ENCODE measurements at regions not wholly inside any gene's neighbourhood (a gene's known extent, or its start where the extent isn't known, plus 50 kb on each side); places are given as distances from the start of the nearest gene placed in this dataset.
"Not testable (repeated sequence)": the region's sequence is repeated elsewhere in the genome, so short reads cannot be mapped to it uniquely, and the experiment has no call there.

DNA sequence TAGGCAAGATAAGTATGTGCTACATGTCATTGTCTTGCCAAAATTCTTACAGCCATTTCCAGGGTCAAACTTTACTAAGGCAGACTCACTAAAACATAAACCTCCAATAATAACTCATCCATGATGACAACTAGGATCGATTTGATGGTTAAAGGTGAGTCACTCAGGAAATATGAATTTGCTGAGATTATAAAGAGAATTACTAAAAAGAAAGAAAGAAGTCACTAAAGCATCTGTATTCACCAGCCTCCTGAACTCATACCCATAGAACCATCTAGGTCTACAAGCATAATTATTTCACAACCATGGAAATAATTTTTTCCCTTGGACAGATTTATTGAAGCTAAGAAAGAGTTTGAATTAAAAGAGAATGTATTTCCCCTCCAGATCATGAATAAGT is 258.6 kb downstream of the TLE1 start:
- DNase-seq (ENCODE audit: low read depth), result no peak

DNA sequence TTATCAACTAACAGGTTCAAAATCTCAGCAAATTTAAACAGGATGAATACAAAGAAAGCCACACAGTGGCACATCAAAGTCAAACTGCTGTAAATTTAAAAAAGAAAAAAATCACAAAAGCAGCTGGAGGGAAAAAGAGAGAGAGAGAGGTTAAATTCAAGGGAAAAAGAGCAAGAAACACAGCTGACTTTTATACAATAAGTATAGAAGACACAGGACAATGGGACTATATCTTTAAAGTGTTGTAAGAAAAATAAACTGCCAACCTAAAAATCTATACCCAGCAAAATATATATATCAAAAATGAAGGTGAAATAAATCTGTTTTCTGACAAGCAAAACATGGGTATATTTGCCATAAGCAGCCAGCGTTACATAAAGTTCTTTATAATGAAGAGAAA is 261.5 kb downstream of the TLE1 start:
- no peak for DNase-seq (ENCODE audit: low read depth)

DNA sequence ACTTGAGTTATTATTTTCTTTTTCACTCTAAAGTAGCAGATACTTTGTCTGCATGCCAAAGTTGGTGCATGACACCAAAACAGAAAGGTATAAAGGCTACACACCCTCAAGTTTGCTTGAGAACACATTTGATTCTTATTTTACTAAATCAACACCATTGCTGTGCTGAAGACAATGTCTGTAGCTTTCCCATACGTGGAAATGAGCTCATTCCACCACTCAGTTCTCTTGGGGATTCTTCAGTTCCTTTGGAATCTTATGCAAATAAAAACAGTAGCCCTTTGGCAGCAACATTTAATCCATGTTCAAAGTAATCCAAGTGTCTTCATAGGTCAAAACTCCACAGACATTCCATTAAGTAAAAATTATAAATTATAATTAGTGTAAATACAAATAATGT is 264.9 kb downstream of the TLE1 start:
- DNase-seq (ENCODE audit: low read depth), result no peak

DNA sequence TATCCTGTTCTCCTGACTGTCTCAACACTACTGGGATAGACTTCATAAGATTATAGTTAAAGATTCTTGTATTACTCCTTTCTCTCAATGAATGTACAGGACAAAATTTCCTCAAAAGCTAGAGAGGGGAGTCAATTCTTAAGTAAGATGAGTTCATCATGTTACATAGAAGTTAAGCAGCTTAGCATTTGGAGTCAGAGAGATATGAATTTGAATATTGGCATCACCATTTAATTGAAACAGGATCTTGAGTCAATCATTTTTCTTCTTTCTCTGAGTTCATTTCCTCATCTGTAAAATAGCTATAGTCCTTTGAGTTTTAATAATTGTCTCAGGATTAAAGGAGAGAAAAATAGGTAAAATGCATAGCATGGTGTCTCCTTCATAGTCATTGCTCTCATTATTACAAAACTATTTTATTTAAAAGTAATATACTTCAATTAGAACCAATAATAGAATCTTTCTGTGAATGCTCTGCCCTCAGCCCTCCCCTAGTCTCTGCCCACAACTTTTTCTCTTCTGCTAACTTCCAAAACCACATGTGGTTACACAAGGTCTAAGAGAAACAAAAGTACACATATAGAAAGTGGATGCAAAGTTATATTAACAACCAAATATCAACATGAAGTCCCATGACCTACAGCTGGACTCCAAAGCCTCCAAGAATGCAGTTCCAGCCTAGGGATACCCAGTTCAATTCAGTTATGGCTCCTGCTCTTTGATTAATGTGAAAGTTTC is 265.6 kb downstream of the TLE1 start:
- DNase-seq (ENCODE audit: low read depth), result no peak

DNA sequence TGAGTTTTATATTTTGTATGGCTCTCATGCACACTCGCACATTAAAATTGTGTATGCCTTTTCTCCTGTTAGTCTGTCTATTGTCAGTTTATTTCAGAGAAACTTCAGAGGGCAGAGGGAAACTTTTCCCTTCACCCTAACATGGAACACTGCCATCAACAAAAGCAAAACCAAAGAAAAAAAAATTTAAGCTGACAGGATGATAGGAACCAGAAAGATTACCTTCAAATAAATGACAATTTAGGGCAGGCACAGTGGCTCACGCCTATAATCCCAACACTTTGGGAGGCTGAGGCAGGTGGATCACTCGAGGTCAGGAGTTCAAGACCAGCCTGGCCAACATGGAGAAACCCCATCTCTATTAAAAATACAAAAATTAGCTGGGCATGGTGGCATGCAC is 268.3 kb downstream of the TLE1 start:
- DNase-seq (ENCODE audit: low read depth), result not testable (repeated sequence)

DNA sequence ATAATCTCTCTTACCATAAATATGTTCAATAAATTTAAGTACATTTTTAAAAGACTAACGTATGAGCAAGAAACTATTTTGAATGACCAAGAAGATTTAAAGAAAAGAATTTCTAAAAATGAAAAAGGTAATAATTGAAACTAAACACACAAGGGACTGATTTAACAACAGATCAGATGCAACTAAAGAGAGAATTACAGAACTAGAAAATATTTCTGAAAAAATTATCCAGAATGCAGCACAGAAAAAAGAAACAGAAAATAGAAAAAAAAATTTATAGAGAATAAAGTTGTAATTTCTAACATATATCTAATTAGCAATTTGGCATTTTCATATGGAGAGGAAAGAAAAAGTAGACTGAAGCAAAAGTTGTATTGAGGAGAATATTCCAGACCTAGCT is 269.3 kb downstream of the TLE1 start:
- DNase-seq (ENCODE audit: low read depth), result no peak

DNA sequence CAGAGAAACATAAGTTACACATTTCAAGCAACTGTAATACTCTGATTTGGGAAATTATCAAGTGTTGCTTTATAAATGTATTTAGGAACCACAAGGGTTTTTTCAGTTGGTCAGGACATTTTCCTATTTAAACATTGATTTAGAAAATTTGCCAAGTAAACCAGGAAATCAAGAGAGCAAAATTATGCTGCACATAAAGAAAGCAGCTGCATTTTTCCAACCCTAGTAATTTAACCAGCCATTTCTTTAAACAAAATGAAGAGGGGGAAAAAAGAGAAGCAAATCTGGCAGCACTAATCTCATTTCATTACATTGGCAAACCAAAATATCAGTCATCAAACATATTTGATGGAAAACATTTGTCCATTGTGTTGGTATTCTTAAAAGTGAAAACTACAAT is 271.4 kb downstream of the TLE1 start:
- no peak for DNase-seq (ENCODE audit: low read depth)

DNA sequence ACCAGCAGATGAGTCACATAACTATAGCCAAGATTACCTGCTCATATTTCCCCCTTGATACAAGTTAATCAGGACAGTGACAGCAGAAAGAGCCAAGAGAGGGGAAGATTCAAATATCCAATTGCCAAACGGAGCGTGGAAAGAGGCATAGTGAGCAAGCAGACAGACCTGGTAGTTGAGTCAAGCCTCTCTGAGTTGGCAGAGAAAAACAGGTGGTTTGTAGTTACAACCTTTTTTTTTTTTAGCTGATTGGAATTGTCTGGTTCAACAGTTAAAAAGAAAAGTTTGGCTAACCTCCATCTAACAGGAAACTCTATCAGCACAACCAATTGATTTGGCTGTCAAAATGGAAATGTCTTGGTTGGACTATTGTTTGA is 272.1 kb downstream of the TLE1 start:
- DNase-seq (ENCODE audit: low read depth), result no peak

DNA sequence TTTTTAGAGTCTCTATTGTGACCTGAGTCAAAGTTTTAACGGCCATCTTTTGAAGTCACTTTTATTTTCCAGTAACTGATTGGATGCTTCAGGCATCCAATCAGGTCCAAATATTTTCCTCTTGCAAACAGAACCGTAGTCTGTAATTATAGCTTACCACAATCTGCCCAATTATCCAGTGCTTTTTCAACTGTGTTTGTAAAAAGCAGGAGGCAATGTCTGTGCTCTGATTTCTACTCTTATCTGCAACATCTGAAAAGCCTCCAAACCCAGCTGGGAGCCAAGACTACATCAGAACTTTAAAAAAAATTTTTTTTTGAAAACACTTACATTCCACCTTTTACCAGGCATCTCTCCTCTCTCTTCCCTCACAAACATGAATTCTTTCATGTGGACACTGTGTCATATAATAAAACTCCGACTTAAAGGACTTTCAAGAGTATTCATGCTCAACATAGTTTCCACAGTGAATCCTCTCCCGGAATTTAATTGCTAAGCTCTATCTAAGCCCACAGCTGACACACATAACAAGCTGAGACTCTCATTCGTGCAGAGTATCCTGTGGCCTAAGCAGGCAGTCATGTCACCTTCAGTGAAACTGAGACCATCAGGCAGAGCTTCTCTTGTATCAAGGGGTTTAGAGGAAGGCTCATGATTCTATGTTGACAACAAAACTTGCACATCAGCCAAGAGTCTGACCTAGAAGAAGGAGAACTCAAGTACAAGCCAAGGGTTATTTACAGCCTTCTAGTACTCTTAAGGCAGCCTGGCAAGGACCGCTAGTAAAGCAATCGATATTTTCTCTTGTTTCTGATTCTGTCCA is 272.7 kb downstream of the TLE1 start:
- DNase-seq (ENCODE audit: low read depth), result no peak

DNA sequence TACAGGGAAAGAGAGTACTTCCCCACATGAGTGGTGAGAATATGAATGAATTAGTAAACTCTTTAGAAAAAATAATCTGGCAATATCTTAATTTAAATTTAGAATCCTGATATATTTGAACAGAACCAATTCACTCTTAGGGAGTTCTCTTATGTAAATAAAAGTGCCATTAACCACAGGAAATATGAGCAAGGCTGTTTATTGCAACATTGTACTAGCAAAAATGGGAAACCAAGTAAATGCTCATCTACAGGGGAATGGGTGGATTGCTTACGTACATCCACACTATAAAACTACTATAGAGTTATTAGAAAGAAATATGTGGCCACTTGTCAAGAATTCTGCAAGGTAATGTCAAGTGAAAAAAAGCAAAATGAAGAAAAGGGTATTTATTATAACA is 274.5 kb downstream of the TLE1 start:
- no peak for DNase-seq (ENCODE audit: low read depth)

DNA sequence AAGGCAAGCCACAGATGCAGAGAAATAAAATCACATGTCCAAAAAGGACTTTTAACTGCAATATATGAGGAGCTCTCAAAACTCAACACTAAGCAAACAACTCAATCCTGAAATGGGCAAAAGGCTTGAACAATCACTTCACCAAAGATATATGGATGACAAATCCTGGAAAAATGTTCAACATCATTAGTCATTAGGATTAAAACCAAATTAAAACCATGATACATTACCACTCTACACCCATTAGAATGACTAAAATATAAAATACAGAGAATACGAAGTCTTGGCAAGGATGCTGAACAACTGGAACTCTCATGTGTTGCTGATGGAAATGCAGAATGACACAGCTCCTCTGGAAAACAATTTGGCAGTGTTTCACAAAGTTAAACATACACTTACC is 277.4 kb downstream of the TLE1 start:
- DNase-seq (ENCODE audit: low read depth), result no peak

DNA sequence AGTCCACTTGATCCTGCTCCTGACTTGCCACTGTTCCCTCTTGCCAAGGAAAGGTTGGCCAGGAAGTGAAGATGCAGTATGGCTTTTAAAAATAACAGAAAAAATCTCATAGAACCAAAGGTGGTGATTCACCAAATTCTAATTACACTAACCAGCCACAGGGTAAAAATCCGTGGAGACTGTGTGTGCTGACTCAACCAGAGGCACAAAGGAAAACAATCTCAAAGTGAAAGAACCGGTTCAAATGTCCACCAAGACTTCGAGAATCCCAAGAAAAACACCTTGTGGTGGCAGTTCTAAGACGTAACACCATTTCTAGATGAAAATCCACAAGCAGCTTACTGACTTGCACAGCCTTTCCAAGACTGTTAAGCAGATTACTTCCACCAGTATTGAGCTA is 279.1 kb downstream of the TLE1 start:
- DNase-seq (ENCODE audit: low read depth), result no peak

DNA sequence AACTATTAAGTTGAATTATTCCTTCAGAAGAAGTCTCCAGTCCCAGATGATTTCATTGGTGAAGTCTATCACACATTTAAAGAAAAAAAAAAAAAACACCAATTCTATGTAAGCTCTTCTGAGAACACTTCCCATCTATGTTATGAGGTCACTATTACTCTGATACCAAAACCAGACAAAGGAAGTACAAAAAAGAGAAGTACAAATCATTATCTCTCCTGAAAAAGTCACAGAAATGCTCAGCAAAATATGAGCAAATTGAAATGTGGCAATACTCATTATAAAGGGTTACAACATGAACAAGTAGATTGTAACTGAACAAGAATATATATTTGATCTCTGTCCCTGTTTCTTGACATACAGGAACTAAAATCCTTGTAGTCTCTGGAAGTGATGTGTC is 280.4 kb downstream of the TLE1 start:
- DNase-seq (ENCODE audit: low read depth), result no peak

DNA sequence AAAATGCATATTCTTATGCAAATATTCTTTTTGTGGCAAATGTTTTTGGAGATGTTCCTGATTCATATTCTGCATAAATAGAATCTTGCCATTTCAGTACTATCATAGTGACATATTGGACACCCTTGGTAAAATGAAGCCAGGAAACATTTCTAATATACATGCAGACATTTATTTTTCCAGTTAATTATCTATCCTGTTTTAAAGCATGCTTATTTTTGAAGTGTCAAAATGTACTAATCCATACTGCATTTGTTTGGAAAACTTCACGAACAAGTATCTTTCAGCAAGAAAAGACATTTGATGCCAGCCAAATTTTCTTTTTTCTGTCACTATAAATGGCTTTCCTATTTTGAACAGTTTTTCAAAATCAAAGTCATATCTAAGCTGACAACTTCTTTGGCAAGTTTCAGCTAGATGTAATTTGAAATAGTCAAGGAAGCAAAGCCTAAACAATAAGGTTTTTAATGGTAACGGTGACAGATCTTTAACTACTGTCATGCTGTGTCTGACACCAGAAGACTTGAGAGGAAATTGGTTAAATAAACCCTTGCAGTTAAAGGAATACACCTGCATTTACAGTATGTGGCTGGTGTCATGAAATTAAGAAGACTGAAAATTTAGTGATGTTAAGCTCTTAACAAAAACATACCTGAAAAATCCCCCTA is 284.3 kb downstream of the TLE1 start:
- no peak for DNase-seq (ENCODE audit: low read depth)

DNA sequence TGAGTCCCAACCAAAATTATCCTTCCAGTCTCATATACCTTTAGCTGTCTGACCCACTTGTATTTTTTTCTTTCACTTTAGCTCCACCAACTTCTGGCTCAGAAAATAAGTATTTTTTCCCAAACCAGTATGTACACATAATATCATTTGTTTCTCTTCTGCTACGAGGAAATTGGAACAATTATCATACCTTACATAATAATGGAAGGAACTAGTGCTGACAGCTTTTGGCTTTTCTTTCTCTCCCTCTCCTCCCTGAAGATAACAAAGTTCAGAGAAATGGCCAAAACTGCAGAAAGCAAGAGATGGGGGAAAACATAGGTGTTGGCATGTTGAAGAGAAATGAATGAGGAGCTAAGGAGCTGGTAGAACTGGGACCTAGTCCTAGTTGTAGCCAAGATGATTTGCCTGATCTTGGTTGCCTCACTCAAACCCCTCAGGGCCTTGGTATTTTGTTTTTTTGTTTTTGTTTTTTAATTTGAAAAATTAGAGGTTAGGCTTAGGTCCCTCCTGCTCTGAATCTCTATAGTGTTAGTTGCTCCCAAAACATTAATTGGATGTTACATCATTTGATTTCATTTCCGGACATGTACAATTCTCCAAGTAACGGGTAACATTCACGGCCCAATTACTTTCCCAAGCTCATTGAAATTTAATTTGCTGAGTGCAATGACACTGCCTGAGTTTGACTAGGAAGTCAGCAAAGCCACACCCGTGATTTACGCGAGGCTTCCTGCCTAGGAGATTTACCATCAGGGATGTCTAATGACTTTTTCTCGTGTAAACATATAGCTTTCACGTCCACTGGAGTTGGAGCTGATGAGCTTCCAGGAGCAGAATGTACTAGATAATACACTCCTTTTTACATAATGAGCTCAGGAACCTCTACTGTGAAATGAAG is 291.6 kb downstream of the TLE1 start:
- DNase-seq (ENCODE audit: low read depth), result no peak

DNA sequence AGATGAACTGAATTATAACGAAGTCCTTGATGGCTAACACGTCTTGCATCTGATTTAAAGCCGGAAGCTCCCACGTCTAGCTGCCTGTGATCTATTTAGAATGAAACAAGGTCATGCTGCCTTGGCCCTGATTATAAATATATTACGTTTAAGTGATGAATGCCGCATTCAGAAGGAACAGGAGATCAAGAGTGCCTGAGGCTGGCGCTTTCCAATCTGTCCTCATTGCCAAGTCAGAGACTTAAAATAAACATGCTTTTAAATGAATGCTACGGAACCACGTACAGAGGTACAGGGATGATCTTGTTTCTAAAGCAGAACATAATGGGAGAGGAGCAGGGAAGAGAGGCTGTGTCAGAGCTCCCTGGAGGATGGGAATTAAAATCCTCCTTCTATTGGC is 292.8 kb downstream of the TLE1 start:
- no peak for DNase-seq (ENCODE audit: low read depth)

DNA sequence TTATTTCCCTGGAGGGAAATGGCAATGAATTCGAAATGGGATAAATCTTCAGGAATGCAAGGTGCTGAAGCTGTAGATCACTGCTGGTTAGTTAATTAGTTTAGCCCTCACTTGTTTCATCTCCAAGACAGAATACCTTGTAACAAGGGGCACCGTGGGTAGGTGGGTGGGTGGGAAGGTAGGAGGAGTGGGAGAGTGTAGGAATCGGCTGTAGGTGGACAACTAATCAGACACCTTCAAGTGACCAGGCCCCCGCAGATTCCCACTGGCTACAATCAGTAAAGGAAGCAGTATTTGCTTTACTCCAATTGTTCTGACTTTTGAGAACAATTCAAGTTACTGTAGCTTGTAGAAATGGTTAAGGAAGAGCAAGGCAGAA is 293.7 kb downstream of the TLE1 start:
- no peak for DNase-seq (ENCODE audit: low read depth)

DNA sequence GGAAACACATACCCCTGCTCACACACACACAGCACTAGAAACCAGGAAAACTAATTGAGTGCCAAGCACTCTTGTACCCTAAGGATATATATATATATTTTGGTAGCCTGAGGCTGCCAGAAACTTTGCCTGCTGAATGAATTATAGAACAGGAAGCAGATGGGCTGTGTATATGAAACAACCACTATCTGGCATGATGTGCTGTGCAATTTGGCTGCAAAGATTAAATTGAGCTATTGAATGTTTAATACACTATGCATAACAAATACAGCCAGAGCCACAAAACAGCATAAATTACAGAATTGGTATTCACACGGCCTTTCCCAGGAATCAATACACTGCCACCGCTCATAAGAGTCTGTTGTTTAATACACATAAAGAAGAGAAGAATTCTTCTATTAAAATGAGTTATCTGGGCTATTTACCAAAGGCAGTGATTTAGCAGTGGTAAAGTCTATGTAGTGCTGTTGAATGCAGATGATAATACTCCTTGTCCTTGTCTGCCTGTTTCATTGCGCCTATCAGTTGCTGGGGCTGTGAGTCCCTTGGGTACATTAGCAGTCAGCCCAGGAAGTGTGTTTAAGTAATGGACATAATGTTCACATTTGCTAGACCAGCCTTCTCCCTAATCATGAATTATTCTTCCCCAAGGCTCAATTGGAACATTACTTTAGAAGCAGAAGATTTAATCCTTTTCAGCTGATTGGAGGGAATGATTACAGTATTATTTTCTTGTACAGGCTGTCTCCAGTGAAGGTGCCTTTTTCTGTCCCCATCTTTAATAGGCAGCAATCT is 294.3 kb downstream of the TLE1 start:
- no peak for DNase-seq (ENCODE audit: low read depth)

DNA sequence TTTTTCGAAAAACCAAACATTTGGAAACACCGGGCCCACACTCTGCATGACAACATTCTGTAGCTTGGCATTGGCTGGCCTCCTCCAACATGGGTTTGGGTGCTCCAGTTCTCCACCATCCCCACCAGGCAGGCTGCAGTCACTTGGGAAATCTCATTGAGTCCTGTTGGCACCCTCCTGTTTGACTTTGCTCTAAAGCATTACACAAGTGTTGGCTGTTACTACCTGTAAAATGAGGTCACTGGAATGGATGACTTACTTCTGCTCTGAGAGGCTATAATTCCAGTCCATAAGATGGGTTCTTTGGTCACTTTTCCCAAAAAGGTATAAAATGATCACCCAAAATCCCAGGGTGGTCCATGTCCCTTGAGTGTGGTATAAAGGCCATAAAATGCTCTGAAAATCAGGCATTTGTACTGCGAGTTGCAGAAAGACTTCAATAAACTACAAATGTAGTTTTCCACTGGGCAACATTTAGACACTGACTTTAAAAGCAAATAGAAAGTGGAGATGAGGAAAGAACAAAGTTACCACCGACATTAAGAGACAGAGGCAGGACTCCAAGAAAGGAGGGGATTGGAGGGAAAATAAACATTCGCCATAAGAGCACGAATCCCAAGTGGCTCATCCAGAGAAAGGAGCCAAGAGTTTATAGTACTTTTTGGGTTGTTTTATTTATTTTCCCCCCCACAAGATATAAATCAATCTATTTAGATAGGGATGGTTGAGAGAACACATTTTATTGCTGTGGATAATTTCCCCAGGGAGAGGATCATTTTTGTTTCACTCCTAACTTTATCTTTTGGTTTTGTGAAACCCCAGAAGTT is 295.1 kb downstream of the TLE1 start:
- no peak for DNase-seq (ENCODE audit: low read depth)

DNA sequence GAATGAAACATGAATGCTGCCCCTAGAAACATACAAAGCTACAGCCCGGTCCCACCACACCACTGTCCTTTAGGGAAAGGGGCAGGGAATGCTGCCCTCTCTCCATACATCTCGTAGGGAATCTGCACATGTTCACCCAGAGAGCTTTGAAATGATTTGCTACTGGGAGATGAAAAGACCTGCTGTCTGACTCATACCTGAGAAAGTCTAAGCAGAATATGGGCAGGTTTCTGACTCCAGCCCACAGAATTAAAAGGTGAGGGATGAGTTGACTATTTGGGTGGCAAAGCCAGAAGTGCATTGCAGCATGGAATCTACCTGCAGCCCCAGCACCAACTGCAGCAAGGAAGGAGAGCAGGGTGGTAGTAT is 297.9 kb downstream of the TLE1 start:
- no peak for DNase-seq (ENCODE audit: low read depth)
